ENCODE measurements at regions not wholly inside any gene's neighbourhood (a gene's known extent, or its start where the extent isn't known, plus 50 kb on each side); places are given as distances from the start of the nearest gene placed in this dataset.
"Not testable (repeated sequence)": the region's sequence is repeated elsewhere in the genome, so short reads cannot be mapped to it uniquely, and the experiment has no call there.

DNA sequence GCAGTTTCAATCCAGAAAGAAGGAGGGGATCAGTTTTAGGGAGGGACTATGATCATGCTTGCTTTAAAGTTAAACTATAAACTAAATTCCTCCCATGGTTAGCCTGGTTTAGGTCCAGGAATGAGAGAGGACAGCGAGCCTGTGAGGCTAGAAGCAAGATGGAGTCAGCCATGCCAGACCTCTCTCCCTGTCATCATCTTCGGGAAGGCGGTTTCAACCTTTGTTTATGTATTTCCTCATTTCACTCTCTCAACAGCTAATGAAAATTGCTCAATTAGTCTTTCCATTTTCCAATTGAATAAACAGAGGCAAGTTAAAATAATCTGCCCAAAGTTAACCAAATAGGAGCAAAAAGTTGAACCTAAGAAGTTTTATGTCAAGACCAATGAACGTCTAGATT is 201.5 kb downstream of the KCNJ2 start:
- no peak for DNase-seq (ENCODE audit: low read depth in 3 of 3)

DNA sequence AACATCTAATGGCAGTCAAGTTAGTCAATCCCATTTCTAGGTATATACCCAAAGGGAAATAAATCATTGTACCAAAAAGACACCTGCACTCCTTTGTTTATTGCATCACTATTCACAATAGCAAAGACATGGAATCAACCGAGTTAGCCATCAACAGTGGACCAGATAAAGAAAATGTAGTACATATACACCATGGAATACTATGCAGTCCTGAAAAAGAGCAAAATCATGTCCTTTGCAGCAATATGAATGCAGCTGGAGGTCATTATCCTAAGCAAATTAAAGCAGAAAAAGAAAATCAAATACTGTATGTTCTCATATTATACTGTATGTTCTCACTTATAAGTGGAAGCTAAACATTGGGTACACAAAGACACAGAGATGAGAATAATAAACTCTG is 204.0 kb downstream of the KCNJ2 start:
- no peak for DNase-seq (ENCODE audit: low read depth in 3 of 3)

DNA sequence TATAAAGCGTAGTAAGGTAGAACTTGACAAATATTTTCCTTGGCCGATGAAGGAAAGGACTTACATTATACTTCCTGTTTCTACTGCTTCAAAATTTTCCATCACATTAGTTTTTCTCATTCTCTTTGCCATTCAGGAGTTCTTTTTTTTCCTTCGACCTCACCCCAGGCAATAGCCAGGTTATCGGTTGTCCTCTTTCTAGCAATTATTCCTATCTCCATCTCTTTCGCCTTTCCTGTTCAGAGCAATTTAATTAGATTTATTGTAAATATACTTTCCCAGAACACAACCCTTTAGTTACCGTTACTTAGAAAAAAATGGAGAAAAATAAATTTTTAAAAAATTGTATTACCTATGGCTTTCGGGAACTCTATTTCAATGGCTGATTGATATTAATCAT is 205.2 kb downstream of the KCNJ2 start:
- DNase-seq (ENCODE audit: low read depth in 3 of 3), result no peak

DNA sequence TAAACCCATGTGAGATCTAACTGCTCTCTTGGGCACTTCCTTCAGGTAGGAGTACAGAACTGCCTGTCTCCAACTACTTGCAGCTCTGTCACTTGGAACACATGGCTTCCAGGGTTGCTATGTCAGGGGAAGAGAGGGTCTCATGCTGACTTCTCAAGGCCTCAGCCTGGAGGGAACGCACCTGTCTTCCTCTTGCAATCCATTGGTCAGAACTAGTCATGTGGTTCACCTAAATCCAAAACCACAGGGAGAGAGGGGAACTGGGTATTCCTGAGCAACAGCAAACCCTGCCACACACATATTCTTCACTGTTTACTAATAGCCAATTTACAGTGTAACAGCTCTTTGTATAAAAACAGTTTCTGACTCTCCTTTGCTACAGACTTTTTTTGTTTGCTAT is 206.1 kb downstream of the KCNJ2 start:
- DNase-seq (ENCODE audit: low read depth in 3 of 3), result no peak

DNA sequence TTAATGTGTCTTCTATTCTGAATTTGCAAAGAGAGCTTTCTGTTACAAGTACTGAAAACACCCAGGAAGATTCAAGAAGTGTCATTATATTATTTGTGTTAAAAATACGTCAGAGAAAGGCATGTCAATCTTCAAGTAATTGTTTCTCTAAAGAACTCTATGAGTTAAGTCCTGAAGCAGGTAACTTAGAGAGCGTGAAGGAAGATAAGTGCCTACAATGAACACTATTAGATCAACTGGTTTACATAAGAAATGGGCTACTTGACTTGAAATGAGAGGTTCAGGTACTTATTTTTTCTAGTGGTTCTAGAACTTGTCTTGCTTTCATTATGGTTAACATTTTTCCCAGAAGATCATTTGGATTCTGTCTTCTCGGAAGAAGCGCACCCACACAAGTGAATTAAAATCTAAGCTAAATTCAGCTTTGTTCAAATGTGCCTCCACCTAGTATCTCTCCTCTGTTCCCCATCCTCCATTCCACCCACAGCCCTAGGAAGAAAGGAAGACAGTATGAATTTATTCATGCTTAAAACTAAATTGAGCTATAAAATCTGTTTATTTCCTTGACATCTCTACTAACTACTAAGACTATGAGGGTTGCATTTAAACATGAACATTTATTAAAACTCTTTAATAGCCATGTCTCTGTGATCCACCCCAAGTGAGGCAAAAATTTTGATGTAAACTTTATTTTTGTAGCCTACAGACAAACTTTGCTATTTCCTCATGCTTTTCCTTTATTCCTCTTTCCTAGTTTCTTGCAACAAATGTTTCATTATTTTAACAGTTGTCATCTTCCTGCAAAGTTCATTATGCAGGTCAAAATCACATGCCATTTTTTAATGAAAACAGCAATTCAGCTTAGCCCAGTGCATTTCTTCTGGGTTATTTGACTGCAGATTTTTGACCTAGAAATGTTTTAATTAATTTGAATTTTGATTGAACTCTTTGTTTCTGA is 206.8 kb downstream of the KCNJ2 start:
- DNase-seq (ENCODE audit: low read depth in 3 of 3), result no peak

DNA sequence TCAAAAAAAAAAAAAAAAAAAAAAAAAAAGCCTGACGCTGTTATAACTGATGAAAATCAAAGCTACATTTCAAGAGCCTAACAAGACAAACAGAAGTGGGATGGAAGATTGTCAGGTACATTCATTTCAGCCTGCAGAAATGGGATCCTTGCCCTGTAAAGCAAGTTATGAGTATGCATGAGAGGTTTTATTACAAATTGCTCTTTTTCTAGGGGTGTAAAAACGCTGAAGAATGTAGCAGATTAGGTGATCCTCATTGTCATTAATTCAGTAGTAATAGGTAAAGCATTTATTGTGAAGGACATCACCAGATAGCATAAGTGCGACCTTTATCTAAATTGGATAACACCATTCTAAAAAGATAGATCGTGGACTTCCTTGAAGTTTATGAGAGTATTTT is 208.3 kb downstream of the KCNJ2 start:
- DNase-seq (ENCODE audit: low read depth in 3 of 3), result no peak

DNA sequence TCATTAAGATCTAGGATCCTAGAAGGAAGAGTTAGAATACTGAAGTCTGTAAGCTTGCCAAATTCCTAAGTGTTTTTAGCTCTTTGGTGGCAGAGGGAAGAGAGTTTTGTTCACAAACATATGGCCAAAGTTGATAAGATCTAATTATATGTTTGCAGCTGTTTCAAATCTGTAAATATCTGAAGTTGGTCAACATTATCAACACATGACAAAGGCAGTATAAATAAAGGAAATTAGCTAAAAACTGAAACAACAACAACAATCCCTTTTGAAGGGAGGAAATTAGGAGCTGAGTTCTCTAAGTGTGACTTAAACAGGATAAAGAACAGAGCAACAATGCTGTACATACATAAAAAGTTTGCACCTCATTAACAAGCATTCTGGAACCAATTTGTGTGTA is 208.7 kb downstream of the KCNJ2 start:
- no peak for DNase-seq (ENCODE audit: low read depth in 3 of 3)

DNA sequence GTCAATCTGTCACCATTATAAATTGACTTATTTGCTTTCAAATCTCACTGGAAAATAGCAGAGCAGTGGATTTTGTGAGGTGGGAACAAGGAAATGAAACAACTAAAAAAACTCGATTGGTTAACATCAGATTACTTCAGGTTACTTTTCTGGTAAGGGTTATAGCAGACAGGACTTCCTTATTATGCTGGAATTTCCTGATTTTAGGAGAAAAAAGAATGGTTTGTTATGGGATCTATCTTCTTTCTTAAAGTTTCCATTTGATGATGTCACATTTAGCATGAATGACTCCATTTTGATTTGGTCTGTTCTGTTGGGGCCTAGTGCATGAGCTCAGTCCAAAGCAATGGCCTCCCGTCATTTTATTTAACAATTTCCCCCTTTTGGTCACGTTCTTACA is 210.6 kb downstream of the KCNJ2 start:
- DNase-seq (ENCODE audit: low read depth in 3 of 3), result no peak

DNA sequence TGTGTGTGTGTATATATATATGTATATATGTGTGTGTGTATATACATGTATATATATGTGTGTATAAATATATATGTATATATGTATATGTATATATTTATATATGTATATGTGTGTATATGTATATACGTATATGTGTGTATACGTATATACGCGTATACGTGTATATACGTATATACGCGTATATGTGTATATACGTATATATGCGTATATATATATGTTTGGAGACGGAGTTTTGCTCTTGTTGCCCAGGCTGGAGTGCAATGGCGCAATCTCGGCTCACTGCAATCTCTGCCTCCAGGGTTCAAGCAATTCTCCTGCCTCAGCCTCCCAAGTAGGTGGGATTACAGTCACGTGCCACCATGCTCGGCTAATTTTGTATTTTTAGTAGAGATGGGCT is 212.6 kb downstream of the KCNJ2 start:
- DNase-seq (ENCODE audit: low read depth in 3 of 3), result not testable (repeated sequence)

DNA sequence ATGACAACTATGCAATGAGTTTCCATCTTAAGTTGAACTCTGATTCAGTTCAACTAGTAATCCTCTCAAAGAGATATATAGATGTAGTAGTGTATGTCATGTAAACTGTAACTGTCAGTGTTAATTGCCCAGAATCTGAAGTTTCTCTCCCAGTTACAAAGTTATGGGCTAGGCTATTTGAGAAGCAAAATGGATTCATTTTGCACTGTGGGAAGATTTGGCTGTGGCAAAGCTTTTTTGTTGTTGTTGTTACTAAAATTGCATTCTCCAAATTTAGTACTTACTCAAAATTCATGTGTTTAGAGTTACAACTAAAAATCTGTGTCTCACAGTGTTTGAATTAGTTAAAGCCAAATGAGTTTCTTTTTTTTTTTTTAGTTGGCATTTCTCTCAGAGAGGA is 219.0 kb downstream of the KCNJ2 start:
- DNase-seq (ENCODE audit: low read depth in 3 of 3), result no peak

DNA sequence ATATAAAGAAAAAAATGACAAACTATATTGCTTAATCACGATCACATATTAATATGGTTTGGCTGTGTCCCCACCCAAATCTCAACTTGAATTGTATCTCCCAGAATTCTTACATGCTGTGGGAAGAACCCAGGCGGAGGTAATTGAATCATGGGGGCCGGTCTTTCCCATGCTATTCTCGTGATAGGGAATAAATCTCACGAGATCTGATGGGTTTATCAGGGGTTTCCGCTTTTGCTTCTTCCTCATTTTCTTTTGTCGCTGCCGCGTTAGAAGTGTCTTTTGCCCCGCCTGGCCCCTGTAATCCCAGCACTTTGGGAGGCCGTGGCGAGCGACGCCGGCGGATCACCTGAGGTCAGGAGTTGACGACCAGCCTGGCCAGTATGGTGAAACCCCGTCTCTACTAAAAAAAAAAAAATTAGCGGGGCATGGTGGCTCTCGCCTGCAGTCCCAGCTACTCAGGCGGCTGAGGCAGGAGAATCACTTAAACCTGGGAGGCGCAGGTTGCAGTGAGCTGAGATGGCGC is 220.0 kb downstream of the KCNJ2 start:
- not testable (repeated sequence) for DNase-seq (ENCODE audit: low read depth in 3 of 3)

DNA sequence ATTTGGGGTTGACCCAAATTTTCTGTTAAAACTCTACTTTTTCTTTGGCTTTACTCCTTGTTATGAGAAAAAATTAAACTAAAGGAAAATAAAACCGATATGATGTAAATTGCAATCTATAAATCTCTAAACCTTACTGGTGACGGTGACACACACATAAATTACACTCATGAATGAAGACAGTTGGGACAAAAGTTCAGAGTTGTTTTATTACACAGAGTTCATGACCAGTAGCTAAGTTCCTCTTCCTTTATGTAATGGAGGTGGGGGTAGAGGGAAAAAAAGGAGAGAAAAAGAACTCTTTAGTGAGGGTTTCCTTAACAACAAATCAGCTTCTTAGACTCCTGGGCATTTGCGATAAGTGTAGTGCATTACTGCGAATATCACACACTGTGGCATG is 220.7 kb downstream of the KCNJ2 start:
- no peak for DNase-seq (ENCODE audit: low read depth in 3 of 3)

DNA sequence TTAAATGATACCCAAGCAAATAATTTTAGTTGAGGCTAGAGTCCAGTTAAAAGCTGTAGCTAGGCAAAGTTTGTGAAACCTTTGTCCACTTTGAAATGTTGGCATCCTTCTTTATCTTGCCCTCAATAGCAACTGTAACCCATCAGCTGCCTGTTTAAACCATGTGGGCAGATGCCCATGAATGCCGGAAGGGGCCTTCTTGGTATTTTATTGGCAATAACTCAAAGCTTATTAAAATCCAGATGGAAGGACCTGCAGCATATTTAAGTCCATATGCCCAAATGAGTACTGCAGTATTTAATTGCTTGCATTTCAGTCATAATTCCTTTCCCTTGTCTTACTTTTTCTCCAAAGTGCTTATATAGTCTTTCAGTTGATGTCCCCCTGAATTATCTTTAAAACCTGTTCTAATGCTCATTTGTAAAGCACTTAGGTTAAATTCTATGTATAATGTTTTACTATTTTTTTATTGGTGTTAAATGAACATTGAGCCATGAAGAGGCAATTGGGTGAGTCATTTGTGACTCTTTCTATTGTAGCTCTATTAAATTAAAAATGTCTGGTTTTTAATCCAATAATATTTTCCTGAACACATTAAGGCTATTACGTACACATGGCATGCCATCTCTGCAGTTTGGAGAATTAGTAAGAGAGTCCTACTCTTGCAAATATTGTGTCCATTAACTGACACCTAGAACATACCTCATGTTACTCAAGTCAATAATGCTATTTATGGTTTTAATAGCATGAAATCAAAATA is 225.3 kb downstream of the KCNJ2 start:
- DNase-seq (ENCODE audit: low read depth in 3 of 3), result no peak

DNA sequence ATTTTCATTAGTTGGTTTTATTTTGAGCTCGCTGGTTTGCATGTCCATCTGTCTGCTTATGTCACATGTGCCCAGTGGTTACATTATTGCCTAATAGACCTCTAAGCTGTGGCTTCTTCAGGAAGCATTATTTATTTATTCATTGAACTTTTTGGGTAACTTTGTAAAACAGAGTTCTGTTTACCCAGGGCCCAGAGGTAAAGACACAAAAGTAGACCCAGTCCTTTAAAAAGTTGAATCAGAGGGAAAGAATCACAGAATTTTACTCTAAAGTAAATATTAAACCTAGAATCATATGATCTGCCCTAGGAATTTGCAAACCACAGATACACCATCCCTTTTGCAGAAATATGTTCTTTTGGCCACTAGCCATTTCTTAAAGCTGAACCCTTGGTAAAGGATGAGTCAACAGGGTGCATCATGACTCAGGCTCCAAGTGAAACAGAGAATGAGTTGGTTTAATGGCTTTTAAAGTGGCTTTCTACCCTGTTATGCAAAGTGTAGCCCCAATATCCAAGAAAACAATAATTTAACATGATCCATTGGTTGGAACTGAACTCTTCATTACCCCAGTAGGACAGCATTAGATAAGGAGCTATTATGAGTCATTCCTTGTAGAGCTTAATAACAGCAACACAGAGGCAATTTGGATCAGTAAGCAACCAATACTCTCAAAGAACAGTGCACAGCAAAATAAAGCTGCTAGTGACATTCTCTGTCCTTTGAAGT is 236.3 kb downstream of the KCNJ2 start:
- no peak for DNase-seq (ENCODE audit: low read depth in 3 of 3)

DNA sequence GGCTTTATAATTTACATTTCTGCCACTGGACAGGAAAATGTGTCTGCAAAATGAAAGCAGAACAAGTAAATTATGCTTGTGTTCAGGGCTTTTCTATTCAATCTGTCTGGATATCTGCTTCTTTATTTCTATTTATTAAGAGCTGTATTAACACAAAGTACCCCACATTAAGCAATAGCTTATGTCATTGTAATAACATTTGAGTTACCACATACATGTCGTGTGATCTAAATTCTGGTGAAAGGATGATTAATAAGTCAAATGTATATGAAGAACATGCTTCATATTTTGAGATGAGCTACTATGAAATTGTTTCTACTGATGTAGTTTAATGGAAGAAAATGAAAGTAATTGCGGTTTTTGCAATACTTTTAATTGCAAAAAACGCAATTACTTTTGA is 238.2 kb downstream of the KCNJ2 start:
- DNase-seq (ENCODE audit: low read depth in 3 of 3), result no peak

DNA sequence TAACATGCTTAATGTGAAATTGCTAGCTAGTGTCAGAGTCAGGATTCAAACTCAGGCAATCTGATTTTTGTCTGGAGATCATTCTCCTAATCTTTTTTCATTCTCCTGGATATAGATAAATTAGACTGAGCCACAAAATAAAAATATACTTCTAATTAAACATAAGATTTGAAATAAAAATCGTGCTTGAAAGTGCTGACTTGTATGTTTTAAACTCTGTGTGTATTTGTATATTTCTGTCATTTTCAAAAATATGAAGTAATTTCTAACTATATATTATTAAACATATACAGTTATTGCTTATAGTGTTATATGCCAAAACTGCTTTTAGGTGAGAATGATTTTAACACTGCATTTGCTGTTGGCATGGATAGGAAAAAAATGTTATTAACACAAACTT is 239.4 kb downstream of the KCNJ2 start:
- no peak for DNase-seq (ENCODE audit: low read depth in 3 of 3)

DNA sequence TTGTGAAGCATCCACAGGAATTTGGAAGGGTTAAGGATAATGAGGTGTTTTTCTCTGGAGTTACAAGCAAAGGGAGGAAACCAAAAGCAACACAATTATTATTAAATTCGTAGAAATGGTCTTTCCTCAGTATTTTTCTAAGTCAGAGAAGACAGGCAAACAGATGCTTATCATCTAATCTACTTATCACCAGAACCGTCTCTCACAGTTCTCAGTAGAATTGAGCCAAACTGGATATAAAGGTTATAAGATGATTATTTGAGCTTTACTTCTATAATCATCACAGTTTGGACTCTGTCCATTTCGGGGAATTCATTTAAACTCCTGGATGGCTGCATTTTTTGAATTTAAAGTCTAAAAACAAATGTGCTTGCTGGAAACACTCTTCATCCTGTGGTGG is 245.0 kb downstream of the KCNJ2 start:
- DNase-seq (ENCODE audit: low read depth in 3 of 3), result no peak

DNA sequence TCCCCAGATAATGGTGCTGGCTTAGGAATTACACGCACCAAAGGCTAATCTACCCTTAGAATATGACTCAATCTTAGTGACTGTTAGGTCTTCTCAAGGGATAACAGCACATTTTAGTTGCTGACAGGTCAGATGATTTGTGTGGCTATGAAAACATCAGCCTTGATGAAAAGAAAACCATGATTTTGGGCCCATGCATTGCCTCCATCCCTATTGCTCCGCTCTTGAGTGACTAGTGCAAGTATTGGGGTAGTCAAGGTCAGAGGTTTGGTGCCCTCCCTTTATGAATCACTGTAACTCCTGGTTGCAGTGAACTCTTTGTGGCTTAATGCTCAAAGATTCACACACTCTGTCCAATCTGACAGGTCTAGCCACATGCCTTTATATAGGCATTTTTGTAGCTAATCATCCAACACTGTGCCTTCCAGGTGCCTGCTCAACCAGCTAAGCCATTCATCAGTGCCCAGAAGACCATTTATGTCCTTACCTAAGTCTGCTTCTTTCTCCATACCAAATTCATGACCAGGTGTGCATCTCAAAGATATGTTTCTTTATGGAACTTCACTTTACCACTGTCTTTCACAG is 251.6 kb downstream of the KCNJ2 start:
- DNase-seq (ENCODE audit: low read depth in 3 of 3), result no peak

DNA sequence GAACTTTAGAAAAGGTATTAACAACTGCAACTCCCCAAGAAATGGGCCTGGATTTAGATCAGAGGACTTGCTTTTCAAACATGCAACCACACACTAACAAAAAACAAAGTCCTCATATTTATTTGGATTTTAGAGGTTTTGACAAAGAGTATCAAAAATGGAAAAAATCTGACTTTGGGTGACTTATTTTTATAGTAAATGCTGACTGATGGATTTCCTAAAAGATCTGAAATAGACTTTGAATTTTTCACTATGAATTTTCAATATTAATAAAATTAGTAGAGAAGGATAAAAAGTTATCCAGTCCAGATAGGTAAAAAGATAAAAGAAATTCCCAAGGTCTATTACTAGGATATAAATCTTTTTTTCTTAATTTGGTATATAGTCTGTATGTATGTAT is 253.5 kb downstream of the KCNJ2 start:
- DNase-seq (ENCODE audit: low read depth in 3 of 3), result no peak

DNA sequence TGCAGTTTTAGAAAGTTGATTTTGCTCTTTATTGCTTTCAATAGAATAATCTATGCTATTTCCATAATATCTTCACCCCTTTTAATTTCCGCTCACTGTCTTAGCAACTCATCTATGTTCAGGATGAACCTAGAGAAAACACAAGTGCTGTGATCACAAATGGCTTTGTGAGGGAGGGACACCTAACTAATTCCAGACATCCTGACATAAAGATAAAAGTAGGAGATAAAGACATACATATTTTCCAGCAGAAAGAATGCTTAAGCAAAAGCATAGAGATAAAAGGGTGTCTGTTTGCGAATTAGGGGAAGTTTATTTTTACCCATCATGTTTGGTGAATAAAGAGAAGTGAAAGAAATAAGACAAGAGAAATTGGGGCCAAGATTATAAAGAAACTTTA is 254.2 kb downstream of the KCNJ2 start:
- DNase-seq (ENCODE audit: low read depth in 3 of 3), result no peak

DNA sequence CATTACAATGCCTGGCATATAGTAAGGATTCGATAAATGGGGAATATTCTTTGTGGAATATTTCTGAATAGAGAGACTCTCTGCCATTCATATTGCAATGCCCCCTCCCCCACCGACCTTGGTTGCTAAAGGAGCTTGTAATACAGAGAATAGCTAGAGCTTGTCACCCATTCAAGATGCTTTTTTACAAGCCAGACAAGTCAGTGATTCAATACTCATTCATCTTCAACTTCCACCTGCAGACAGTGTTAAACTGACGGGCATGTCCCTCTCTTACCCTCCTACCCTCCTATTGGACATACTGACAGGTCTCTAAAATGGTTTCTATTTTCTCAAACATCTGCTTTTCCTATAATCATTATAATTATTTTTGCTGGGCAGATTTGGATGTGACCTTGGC is 257.4 kb downstream of the KCNJ2 start:
- no peak for DNase-seq (ENCODE audit: low read depth in 3 of 3)
